ENCODE measurements at regions not wholly inside any gene's neighbourhood (a gene's known extent, or its start where the extent isn't known, plus 50 kb on each side); places are given as distances from the start of the nearest gene placed in this dataset.

DNA sequence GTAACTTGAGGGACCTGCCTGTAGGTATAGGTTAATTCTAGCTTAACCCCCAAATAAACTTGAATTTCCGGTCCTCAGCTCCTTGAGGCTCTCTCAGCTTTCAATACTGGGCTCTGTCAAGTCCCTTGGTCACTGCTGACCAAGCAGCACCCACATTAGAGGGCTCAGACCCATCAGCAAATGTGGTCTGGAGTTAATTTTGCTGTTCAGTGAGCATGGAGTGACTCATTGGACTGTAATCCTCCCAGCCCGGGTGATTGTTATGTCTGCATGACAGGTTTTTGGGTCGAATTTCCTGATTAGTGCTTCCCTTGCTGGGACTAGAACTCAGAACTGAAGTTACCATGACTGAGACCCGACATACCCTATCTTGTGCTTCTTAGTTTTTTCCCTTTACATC lies 130.6 kb downstream of the URB2 start:
- Mint-ChIP-seq H3K4me3 (no peak overlapping the region), H3K27me3 (peaks cover 4% of the 10 kb centered on the region), H3K27ac (no peak overlapping the region), H3K36me3 (ENCODE audit: low read depth) (no peaks in the 10 kb centered on the region), H3K9me3 (no peaks in the 10 kb centered on the region), H3K4me1 (peaks cover 12% of the 10 kb centered on the region)
- intact Hi-C loops (cut with micrococcal nuclease) = no loop called here
- ATAC-seq (ENCODE audit: low read depth) (no peak), DNase-seq (no peak)
- TF ChIP-seq, protein P1, sequence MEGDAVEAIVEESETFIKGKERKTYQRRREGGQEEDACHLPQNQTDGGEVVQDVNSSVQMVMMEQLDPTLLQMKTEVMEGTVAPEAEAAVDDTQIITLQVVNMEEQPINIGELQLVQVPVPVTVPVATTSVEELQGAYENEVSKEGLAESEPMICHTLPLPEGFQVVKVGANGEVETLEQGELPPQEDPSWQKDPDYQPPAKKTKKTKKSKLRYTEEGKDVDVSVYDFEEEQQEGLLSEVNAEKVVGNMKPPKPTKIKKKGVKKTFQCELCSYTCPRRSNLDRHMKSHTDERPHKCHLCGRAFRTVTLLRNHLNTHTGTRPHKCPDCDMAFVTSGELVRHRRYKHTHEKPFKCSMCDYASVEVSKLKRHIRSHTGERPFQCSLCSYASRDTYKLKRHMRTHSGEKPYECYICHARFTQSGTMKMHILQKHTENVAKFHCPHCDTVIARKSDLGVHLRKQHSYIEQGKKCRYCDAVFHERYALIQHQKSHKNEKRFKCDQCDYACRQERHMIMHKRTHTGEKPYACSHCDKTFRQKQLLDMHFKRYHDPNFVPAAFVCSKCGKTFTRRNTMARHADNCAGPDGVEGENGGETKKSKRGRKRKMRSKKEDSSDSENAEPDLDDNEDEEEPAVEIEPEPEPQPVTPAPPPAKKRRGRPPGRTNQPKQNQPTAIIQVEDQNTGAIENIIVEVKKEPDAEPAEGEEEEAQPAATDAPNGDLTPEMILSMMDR (IDR thresholded peaks at IDR 0.05) = no peak
- ChIA-PET CTCF (no interaction called here), POLR2A (no interaction called here)

DNA sequence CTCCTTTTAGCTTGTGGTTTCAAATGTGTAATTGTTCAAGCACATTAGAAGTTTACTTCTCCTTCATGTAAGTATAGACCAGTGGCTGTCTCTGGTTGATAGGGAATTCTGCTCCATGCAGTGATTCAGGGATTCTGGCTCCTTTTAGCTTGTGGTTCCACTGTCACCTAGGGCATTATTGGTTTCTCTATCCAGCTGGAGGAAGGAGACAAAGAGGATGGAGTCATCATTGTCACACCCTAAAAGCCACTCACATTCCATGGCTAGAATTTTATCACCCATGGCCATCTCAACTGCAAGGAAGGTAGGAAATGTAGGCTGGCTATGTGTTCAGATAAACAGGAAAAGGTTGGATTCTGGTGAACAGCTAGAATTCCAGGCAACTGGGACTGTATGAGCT lies 131.2 kb downstream of the URB2 start:
- Mint-ChIP-seq H3K27ac (no peak overlapping the region), H3K36me3 (ENCODE audit: low read depth) (no peaks in the 10 kb centered on the region), H3K4me3 (no peak overlapping the region), H3K9me3 (no peaks in the 10 kb centered on the region), H3K4me1 (peaks cover 12% of the 10 kb centered on the region), H3K27me3 (peaks cover 4% of the 10 kb centered on the region)
- TF ChIP-seq, protein P1 (IDR thresholded peaks at IDR 0.05) = no peak
- CTCF ChIA-PET = no interaction called here
- ATAC-seq (ENCODE audit: low read depth) (no peak), DNase-seq (no peak)
- intact Hi-C loops (cut with micrococcal nuclease) = no loop called here
- POLR2A ChIA-PET = no interaction called here

DNA sequence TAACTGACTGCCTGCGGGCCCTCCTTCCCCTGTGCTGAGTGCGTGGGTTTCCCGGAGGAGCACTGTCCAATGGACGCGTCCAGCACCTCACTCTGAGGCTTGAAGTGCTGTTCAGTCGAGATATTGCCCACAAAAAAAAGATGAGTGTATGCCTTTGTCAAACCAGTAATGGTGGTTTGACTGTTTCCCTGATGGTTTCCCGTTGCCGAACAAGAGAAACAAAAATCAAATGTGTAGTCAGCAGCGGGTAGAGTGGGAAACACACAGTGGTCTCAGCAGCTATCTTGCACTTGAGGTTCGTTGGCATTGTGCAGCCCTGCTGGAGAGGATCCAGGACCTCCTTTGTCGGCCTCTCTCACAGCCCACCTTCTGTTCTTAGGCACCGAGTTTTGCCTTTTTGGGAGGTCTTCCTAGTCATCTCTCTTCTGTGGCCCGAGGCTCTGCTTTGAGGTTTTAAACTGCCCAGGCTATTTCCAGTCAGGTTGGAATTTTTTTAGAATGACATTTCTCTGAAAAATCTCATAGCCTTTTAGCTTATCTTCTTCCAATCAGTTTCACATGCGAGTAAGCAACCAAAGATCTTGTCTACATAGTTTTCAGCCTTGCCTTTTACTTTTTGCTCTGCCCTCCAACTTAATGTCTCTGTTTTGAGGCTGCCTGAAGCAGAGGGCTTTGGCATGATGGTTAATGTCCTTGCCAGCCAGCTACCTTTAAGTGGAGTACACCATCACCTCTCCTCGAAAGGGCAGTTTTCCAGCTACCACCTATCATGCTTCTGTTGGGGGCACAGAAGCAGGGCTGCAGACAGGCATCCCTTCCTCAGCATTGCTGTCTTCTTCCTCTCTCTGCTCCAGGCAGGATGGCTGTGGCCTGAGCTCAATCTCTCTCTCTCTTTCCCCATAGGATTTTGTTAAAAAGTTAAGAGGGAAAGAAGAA lies 132.3 kb downstream of the URB2 start:
- Mint-ChIP-seq H3K4me3 (no peak overlapping the region), H3K27ac (no peak overlapping the region), H3K4me1 (peaks cover 12% of the 10 kb centered on the region), H3K9me3 (no peaks in the 10 kb centered on the region), H3K27me3 (peaks cover 4% of the 10 kb centered on the region), H3K36me3 (ENCODE audit: low read depth) (no peaks in the 10 kb centered on the region)
- no peak for ATAC-seq (ENCODE audit: low read depth)
- CTCF ChIA-PET = no interaction called here
- intact Hi-C loops (cut with micrococcal nuclease) = no loop called here
- no peak for DNase-seq
- TF ChIP-seq, protein P1 (IDR thresholded peaks at IDR 0.05) = no peak
- POLR2A ChIA-PET = no interaction called here

- Mint-ChIP-seq H3K9me3 (no peaks in the 10 kb centered on the region), H3K27me3 (peaks cover 4% of the 10 kb centered on the region), H3K4me1 (peaks cover 5% of the 10 kb centered on the region), H3K27ac (no peak overlapping the region), H3K36me3 (ENCODE audit: low read depth) (no peaks in the 10 kb centered on the region), H3K4me3 (no peak overlapping the region)
- ATAC-seq (ENCODE audit: low read depth) (no peak), DNase-seq (no peak)
- intact Hi-C loops (cut with micrococcal nuclease) = no loop called here
- POLR2A ChIA-PET = no interaction called here
- CTCF ChIA-PET = no interaction called here
- TF ChIP-seq, protein P1 (IDR thresholded peaks at IDR 0.05) = no peak
These were observed 133.0 kb downstream of the URB2 start for GRCh38 chr1:229759037-229759435.

DNA sequence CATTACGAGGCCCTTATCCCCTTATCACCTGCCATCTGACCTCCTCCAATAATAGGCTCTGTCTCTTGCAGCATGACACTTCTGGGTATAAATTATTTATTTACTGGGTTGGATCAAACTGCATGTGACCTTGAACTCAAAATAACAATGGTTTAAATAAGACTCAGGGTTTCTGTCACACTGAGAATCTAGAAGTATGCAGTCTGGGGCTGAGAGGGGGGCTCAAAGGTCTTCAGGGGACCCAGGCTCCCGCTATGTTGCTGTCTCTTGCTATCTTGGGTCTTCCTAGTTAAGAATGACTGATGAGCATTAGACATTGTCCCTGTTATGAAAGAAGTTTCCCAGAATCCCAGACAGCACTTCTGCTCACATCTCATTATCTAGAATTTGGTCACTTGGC lies 133.5 kb downstream of the URB2 start:
- intact Hi-C loops (cut with micrococcal nuclease) = no loop called here
- ATAC-seq (ENCODE audit: low read depth) = no peak
- CTCF ChIA-PET = no interaction called here

More for the DNA sequence above, 133.5 kb downstream of the URB2 start:
- Mint-ChIP-seq H3K27me3 (peaks cover 4% of the 10 kb centered on the region), H3K36me3 (ENCODE audit: low read depth) (no peaks in the 10 kb centered on the region), H3K27ac (no peak overlapping the region), H3K9me3 (no peaks in the 10 kb centered on the region), H3K4me1 (no peaks in the 10 kb centered on the region), H3K4me3 (no peak overlapping the region)
- TF ChIP-seq, protein P1 (IDR thresholded peaks at IDR 0.05) = no peak
- POLR2A ChIA-PET = no interaction called here
- DNase-seq = no peak

Measured in activated B cell treated with CpG ODN at 0.5 μM for 24 hours (primary cell).